ENCODE measurements at regions not wholly inside any gene's neighbourhood (a gene's known extent, or its start where the extent isn't known, plus 50 kb on each side); places are given as distances from the start of the nearest gene placed in this dataset.
"Not testable (repeated sequence)": the region's sequence is repeated elsewhere in the genome, so short reads cannot be mapped to it uniquely, and the experiment has no call there.

DNA sequence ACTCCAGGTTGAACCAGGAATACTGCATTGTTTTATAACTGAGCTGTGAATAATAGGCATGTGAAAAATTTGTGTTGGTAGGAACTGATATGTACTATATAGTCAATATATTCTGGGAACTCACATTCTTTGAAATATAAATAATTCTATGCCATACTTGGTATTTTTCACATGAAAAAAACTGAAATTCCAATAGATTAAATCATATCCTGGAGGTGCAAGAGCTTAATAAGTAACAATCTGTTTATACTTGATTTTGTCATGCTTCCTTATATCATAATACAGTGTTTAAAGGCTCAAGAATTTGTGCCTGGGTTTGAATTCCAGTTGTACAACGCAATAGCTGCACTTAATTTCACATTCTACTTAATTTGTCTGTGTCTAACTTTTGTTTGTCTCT, 387.0 kb downstream of the USP25 start:
- DNase-seq, result no peak

DNA sequence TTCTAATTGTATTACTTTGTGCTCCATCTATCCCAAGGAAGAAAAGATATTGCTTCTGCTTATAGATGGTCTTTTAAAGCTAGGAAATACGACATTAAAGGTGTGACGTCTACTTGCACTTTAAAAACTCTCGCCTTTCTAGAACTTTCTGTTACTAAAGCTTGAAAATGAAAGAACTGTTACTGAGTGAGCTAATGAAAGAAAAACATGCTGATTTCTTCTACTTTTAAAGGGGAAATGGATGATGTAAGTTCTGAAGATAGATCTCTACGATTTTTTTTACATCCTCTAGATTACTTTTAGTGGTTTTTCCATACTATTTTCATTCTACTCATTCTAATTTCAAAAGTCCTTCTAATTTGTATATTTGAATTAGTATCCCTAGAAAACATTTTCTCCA, 387.5 kb downstream of the USP25 start:
- no peak for DNase-seq

DNA sequence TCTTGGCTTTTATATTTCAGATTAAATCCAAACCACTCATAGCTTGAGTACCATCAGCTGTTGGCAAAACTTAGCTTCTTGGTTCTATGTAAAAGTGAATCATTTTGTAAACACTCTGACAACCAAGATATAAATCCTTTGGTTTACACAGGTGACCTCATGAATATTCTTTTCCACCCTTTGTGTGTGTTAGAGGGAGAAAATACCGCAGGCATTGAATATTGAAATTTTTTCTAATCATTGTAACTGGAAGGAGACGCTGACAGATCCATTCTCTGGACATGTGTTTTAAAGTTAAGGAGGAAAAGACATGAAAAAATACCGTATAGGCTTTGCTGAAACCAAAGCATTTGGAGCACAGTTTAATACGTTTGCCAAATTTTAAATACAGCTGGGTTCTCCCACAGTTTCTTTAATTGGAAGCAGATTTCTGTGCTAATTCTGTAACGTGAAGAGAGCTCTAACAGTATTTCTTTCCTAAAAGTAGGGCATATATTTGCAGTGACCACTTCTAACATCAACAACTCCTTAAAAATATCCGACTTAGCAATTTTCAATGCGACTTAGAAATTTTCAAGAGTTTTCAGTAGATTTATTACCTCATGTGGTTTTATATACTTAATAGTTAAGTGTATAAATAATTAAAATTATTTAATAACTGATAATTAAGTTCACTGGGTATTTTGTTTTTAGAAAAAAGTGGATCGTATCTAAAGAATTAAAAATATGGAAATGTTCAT, 388.2 kb downstream of the USP25 start:
- peak; percentile 64 for DNase-seq

DNA sequence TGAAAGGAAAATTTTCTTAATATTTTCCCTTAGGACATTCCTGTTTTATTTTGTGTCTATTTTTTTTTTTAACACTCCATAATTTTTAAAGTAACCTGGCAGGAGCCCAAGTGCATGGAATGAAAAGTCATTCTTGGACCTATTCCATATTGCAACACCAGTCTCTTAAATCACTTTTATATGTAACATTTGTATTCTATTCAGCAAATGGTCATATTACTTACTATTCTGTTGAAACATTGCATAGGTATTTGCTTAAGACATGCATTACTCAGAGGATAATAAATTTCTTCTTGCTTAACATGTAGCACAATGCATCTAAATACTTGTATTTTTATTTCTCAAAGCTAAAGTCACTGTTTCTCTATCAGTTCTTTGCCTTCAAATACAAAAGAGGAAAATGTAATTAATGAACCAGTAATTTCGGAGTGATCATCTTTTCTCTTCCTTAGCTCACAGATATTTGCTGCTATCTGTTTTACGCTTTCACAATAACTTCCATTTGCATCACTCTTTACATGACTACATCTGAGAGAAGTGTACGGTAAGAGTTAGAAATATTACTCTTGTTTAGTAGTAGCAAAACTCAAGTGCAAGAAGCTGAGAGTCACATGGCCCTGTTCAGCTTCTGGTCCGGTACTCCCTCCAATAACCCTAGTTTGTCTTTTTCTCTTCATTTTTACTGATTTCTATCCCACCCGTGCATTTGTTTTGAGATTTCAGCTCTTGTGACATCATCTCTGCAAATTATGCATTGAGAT, 394.8 kb downstream of the USP25 start:
- DNase-seq, result no peak

DNA sequence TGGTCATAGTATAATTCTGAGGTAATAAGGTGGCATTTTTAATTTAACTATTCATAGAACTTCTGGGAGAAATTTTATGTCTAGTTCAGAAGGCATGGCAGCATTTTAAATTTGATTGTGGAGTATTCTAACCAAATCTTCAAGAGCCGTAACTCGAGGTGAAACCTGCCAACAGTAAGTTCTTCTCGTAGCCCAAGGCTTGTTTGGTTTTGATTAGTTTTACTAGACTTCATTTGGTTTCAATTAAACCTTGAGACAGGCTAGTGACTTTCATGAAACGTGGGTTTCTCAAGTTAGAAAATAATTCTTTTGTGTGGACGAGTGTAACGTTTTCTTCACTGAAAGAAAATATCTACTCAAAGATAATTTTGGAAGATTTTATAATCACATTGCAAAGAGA, 395.5 kb downstream of the USP25 start:
- no peak for DNase-seq

DNA sequence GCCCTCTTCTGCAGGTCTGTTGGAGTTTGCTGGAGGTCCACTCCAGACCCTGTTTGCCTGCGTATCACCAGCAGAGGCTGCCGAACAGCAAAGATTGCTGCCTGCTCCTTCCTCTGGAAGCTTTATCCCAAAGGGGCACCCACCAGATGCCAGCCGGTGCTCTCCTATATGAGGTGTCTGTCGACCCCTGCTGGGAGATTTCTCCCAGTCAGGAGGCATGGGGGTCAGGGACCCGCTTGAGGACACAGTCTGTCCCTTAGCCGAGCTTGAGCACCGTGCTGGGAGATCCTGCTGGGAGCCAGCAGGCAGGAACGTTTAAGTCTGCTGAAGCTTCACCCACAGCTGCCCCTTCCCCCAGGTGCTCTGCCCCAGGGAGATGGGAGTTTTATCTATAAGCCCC, 402.7 kb downstream of the USP25 start:
- DNase-seq, result not testable (repeated sequence)

DNA sequence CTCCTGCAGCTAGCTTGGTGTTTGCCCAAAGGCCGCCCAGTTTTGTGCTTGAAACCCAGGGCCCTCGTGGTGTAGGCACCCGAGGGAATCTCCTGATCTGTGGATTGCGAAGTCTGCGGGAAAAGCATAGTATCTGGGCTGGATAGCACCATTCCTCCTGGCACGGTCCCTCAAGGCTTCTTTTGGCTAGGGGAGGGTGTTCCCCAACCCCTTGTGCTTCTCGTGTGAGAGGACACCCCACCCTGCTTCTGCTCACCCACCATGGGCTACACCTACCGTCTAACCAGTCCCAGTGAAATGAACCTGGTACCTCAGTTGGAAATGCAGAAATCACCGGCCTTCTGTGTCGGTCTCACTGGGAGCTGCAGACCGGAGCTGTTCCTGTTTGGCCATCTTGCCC, 403.5 kb downstream of the USP25 start:
- DNase-seq, result no peak

DNA sequence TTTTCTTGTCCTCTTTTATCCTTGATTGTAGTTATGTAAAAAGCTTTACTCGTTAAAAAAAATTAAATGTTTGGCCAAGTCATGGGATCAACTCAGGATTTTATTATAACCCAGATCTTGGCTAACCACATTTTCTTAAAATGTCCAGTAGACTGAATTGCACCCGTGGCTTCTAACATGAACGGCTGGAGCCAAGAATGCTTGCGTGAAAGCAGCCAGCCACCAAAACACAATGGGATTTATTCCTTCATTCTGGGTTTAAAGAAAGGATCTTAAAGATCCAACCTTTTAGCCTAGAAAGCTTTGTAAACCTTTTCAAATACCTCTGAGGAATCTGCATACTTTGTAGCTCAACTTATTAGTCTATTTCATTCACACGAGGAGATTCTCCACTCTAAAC, 404.4 kb downstream of the USP25 start:
- DNase-seq, result no peak

DNA sequence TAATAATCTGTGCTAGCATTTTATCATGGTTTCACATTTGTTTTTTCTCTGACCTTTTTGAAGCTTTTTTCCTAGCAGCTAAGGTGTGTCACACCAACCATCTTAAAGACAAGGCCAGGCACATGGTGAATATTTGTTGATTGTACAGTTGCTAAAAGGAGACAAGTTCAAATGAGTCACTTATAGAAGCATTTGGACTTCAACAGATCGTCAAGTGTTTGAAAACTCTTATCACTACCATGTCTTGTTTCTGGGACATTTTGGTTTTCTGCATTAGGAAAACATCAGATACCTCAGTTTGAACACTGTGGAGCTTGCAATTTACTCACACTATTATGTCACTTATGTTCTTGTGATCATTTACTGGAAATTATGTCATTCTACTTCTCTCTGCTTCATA, 407.3 kb downstream of the USP25 start:
- DNase-seq, result no peak

DNA sequence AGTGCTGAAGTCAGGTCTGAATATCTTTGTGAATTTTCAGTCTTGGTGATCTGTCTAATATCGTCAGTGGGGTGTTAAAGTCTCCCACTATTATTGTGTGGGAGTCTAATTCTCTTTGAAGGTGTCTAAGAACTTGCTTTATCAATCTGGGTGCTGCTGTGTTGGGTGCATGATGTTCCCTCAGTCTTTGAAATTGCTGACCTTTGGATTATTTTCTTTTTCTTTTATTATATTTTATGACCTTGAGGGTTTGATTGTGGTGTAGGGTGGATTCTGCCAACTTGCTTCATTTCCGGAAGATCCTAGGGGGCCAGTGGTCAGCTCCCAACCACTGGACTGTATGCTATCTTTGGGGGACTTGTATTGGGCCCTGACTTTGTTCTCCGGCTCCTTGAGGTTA, 415.3 kb downstream of the USP25 start:
- no peak for DNase-seq

DNA sequence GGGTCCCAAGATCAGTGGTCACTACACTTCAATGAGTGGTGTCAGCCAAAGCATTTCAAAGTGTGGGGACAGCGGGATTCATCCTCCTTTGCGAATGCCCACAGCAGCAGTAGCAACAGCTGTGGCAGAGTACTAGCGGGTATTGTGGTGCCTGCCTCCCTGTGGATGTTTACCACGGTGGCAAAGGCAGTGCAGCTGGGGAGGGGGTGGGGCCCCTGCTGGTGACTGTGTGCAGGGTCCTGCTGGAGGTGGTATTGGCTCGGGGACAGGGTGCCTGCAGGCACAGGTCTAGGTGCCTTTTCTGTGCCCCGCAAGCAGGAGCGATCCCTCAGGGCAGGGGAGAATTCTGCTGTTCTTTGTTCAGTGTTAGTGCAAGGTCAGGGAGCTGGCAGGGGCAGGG, 415.7 kb downstream of the USP25 start:
- DNase-seq, result no peak

DNA sequence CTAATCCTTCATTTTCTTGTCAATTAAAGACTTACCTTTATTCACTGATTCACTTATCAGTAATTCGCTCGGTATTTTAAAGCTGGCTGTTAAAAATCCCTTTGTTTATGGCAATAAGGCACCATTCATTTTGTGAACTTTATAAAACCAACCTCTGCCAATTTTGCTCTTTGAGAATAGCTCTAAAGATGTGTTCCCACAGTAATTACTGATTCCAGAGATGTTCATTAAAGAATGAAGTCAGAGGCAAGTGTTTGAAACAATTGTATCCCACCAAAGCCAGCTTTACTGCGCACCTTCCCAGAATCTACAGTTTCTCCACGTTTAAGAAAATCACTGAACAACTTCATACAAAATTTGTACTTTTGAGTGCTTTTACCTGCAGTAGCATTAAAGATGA, 424.5 kb downstream of the USP25 start:
- no peak for DNase-seq

DNA sequence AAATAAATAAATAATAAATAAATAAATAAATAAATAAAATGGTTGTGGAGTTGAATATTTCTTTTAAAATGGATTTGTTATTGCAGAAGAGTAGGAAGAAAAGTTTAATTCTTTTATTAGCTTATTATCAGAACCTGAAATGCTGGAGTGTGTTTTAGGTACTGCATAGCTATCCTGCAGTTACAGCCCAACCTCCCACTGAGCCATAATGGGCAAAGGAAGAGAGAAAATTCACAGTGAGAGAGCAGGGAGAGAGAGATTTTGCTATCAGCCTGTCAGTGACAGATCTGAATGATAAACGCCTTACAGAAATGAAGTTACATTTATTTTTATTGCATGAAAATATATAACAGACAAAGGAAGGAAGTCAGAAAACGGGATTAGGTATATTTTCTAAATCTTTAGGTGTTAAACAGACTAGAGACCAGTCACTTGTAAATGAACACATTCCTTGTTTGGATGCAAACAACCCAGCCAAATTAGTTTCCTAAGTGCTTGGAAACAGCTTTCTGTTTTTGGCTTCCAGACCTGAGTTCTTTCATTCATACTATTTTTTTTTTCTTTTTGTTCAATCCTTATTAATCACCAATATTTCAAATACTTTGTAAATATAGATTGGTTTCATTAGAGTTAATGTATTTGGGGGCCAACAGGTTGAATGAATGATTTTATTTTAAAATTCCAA, 425.3 kb downstream of the USP25 start:
- no peak for DNase-seq

DNA sequence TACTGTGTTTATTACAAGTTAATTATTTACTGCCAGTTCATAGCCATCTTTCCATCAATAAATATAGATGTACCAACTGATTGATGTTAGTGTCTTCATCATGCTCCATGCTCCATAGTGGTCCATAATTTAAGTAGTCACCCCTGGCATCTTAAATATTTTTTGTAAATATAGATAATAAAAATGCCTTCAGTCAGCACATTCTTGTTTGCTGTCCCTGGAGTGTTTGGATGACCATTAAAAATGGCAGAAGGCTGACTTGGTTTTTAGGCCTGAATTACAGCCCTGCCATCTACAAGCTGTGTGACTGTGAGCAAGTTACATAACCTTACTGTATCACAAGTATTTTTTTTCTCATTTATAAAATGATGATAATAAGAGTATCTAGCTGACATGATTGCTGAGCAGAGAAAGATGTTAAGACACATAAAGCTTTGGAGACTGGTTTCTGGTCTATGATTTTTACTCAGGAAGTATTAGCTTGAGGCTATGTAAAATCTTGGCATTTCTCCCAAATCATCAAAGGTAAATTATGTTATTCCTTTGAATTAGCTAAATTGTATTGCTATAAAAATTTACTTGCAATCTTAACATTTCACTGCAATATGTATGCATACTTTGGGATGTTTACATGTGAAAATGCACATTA, 427.2 kb downstream of the USP25 start:
- no peak for DNase-seq

DNA sequence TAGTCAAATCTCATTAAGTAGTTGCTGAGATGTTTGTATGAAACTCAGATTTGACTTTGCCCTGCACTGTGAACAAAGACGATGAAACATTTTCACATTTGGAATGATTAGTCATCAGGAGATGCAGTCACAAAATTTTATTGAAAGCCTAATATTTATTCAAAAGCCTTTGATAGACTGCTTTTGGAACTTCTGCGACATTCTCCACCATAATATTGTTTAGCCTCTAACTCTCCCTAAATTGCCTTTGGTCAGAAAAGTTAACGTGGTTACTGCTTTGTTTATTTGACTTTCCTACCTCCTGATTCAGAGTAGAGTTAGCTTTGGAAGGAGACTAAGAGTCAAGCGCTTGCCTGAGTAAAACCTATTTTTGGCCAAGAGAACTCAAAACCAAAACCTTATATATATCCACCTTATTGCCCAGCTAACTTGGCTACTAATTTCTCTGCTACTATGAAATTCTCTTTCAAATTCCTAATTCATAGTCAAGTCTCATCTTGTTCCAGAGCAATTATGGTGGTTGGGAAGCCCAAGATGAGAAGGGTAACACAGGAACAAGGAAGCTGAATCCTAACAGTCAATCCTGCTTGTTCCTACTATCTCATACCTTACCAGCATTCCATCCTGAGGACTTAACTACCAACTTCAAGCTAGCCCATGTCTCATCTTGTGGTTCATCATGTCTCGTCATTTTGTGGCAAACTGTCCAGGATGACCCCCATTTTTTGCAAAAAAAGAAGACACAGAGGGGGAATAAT, 429.6 kb downstream of the USP25 start:
- no peak for DNase-seq

DNA sequence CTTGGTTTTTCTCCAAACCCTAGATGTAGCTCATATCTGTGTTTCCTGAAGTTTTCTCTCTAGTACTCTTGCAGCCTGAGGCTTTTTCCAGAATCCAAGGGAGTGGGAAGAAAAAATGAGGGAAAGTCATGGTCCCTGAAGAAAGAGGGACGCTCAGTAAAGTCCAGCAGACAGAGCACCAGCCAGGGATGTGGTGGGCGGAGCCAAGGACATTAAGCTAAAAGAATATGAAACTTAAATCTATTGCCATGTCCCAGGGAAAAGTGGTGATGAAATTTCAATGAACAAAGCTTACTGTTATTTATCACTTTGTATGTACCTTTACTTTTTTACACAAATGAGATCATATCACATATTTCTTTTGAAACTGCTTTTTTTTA, 430.2 kb downstream of the USP25 start:
- no peak for DNase-seq

DNA sequence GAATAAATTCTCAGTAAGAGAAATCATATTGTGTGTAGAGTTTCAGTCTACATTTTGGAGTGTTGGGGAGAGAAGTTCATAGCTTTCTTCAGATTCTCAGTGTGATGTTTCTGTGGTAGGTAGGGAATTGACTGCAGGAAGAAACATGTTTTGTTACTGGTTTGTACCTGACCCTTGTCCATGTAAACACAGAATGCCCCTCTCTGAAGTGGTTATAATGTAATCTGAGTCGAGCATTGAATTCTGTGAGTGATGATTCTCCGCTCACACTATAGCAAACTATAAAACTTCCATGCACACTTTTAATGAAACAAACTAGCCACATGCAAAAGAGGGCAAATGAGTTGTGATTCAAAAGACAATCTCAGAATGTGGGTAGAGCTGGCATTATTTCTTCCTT, 433.2 kb downstream of the USP25 start:
- no peak for DNase-seq

DNA sequence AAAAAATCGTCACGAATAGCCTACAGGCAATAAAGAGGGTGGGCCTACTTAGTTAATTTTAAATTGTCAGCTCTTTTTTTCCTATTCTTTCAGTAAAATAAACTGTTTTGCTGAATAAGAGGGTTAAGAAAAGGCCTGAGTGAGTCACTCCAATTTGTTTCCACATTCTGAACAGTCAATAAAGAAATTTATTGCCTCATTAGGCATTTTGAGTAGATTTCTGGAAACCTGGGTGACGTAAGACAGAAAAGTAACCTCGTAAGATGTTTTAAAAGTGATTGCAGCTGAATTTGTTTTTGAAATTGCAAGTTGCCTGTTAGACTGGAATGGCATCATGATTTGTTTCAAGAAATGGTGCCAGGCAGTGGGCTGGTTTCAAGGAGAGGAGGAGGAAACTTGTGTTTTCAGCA, 439.3 kb downstream of the USP25 start:
- DNase-seq, result no peak

DNA sequence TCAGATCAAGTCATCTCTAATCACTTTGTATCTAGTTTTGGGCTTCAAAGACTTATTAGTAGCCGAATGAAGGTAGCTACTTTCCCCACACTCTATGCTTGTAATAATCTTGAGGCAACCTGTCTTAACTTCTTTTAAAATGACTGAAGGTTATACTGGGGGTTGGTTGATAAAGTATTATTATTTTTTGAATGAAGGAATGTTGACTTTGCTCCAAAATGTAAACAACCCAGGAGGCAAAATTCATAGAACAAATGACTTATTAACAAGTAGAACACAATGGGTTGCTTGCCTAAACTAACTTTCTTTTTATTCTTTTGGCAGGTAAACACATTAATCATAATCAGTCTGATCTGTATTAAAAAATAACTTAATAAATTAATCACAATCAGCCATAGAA, 440.0 kb downstream of the USP25 start:
- no peak for DNase-seq

DNA sequence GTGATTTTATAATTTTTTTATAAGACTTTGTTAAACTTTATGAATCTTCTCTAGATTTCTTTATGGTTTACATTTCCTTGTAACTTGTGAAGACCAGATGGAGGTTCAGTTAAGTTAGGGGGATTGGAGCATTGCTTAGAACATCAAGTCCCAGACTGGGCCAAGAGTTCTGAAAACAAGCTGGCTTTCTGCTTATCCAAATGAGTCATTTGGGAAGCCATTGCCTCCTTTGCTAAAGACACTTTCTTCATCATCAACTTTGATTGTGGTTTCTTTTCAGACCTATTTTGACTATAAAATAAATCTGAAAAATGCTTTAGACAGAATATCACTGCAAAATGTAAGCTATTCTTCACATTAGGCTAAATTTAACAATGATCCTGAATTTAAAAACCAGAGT, 446.8 kb downstream of the USP25 start:
- DNase-seq, result no peak

DNA sequence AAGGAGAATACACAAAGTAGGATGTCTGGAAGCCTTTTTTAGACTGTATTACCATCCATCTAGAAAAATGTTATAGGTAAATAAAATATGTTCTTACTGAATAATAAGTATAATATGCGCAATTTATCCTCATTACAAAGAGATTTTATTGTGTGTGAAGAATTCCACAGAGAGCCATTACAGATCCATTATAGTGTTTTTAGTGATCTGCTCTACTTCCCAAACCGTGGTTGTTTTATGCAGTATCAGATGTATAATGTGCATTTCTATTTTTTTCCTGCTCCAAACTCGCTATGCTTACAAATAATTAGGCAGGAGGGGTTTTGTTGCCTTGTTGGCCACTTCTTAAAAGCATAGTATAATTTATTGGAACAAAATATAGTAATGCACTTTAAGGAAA, 447.8 kb downstream of the USP25 start:
- no peak for DNase-seq

DNA sequence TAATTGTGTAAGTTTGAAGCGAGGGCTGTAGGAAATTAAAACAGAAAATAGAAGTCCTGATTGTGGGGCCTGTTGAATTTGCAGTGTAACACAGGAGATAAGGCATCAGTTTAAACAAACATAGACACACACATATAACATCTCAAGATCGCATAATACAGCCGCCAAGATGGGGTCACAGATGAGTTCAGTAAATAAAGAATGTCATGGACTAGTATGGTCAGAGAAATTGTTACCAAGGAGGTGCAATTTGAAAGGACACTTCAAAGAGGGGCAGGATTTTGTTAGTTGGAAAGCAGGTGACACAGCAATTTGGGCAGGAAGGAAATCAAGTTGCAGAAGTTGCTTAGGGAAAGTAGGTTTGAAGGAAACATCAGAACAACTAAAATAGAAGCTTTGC, 450.0 kb downstream of the USP25 start:
- no peak for DNase-seq
